ENCODE measurements at regions not wholly inside any gene's neighbourhood (a gene's known extent, or its start where the extent isn't known, plus 50 kb on each side); places are given as distances from the start of the nearest gene placed in this dataset.

DNA sequence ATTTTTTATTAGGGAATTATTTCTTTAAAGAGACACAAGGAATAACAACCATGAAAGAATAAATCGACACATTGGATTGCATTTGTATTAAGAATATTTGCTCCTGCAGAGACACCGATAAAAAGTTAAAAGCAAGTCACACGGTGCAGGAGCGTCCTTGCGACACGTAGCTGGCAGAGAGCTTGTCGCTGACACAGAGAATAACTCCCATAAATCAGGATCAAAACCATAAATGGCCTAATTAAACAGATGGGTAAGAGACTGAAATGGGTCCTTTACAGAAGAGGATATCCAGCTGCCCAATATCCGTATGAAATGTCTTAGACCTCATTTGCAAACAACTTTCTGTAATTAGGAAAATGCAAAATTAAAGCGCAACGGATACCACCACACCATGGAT is 126.1 kb upstream of the SNTG2 start:
- no peak for DNase-seq

DNA sequence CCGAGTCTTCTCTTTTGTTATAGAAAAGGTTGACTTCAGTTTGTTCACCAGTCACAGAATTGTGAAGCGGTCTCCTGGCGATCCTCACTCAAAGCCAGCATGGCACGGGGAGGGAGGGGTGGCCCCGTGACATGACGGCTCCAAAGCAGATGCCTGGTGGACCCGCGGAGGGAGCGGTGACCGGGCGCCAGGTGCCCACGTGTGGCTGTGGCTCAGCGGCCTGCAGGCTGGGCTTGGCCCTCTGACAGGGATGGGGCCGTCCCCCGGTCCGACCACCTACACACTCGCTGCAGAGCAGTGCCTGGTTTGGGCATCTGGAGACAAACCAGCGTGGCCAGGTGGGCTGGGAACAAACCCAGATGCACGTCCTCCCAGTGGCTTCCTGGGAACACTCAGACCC is 129.1 kb upstream of the SNTG2 start:
- DNase-seq: no peak

DNA sequence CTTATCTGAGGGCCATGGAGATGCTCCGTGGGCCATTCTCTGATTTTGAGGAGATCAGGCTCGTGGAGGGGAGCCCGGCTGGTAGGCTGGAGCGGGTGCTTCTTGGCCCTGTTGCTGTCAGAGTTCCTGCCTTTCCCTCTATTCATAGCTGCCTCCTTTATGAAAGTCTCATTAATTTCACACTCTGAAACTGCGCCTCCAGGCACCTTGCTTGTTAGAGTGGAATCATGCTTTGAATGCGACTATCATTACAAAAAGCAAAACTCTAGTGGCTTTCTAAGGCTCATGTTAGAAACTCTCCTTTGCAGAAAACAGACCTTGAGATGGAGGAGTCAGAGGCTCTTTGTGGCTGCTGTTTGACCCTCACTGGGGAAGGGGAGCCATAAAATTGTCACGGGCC is 131.0 kb upstream of the SNTG2 start:
- no peak for DNase-seq

DNA sequence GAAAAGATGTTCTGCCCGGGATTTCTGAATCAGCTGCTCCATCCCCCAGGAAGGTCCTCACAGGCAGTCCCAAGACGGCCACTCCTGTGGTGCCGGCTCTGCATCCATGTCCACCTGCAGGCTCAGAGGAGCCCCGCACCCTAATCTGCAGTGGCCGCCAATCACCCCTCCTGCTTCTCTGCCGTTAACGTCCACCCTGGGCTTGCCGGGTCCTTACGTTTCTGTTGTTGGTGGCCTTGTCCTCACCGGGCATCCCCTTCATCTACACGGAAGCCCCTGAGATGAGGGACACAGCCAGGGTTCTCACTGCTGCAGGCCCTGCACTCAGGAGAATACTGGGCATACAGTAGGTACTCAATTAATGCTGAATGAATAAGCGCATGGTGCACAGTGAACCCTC is 131.5 kb upstream of the SNTG2 start:
- DNase-seq: no peak

DNA sequence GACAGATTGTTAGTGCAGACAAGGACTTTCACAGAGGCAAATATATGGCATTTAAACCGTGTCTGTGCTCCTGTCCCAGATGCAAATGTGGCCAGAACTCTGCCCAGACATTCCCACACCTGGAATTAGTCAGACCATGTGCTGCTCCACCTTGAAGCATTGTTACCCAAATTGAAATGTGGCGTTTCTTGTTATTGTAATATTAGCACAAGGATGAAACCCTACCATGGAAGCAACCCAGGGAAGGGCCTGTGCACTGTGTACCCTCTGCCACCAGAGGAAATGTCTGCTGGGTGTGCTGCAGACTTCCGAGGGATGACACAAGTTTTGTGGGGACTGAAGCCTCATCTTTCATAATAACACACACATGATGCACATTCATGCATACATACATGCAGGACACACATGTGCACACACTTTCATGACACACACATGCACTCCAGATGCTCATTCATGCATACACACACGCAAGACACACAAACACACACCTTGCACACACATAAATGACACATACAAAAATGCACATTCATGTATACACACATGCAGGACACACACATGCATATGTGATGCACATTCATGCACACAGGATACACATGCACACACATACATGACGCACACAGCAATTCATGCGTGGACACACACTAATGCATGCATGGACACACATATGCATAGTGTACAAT is 133.2 kb upstream of the SNTG2 start:
- DNase-seq: no peak

DNA sequence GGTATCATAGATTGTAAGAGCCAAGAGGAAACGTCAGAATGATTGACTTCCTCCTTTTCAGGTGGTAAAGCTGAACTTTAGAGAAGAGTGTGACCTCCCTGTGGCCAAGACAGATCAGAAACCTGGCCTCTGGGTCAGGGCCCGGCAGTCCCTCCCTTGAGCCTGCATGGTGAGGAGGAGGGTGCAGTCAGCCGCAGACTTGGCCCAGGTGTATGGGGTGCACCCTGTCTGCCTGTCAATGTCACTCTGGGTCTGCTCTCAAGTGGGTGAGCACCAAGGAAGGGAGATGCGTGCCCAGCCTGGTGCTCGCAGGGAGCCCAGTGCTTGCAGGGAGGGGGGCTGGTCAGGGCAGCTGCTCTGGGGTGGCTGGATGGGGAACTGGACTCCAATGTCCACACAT is 134.4 kb upstream of the SNTG2 start:
- no peak for DNase-seq

DNA sequence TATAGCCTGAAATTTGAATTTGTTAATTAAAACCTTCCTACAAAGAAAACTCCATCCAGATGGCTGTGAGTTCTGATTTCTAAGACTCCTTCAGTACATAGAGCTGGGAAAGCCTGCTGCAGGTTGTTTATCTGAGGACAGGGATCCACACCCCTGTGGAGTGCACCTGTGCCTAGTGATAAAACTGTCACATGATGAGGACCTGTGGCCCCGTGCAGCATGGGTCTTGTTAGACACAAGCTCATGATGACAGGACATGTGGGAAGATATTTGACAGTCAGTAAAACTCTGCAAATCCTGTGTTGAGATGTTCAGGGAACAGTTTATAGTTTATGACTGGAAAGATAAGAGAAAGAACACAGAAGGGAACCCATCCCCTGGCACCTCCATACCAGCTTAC is 133.2 kb upstream of the TMEM18 start:
- no peak for DNase-seq

DNA sequence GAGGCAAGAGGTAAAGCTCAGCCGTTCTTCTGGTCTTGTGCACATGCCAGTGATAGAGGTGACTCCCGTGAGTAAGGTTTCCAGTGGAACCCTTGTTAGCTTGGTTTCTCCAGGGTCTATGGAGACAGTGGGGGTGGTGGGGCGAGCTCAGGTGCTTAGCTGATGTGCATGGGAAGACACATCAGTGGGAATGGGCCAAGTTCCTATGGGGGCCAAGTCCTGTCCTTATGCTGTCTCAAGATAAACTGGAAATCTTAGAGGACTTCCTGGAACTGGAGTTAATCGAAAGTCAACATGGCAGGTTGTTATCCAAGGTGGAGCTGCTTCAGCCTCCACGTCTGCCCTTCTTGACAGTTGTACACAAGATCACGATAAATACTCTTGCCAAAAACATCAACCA is 130.1 kb upstream of the TMEM18 start:
- no peak for DNase-seq

DNA sequence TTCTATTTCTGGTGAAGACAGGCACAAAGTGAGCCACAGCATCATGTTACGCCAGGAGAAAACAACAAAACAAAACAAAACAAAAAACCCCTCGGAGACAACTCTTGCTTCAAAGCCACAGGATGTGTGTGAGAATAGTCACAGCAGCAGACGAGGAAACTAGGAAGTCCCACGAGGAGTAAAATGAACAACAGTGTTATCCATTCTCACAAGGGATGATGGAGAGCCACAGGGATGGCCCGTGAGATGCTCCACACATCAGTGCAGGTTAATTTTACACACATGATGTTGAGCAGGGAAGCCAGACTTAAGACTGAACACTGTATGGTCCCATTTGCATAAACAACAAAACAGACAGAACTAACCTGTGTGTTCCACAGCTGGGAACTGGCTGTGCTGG is 128.5 kb upstream of the TMEM18 start:
- no peak for DNase-seq

DNA sequence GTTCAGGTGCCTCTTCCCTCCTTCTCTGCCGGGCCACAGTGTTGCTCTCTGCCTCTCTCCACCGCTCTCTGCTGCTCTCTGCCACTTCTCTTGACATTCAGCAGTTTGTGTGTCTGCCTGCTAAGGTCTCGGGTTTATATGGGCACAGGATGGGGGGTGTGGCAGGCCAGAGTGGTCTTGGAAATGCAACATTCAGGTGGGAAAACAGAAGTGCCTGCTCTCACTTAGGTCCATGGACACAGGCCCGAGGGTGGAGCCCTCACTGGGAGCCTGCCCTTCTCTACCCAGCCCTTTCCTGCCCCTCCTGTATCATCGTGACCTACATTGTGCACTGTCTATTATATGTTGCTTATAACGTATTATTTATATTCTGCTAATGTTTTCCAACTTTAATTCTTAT is 120.8 kb upstream of the TMEM18 start:
- DNase-seq: no peak

DNA sequence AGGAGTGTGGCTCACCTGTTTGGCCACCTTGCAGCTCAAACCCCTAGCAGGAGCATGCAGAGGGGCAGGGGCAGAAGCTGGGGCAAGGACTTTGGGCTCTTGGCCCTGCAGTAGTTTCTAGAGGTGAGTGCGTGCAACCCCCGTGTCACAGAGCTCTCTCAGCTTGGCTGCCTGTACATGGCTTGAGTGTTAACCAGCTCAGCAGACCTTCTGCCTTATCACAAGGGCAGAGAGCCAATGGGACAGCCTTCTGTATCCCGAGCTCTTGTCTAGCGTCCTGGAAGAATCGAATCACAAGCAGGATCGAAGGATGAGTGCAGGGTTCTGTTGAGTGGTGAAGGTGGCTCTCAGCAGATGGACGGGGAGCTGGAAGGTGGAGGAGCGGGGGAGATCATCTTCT is 120.3 kb upstream of the TMEM18 start:
- DNase-seq: no peak

DNA sequence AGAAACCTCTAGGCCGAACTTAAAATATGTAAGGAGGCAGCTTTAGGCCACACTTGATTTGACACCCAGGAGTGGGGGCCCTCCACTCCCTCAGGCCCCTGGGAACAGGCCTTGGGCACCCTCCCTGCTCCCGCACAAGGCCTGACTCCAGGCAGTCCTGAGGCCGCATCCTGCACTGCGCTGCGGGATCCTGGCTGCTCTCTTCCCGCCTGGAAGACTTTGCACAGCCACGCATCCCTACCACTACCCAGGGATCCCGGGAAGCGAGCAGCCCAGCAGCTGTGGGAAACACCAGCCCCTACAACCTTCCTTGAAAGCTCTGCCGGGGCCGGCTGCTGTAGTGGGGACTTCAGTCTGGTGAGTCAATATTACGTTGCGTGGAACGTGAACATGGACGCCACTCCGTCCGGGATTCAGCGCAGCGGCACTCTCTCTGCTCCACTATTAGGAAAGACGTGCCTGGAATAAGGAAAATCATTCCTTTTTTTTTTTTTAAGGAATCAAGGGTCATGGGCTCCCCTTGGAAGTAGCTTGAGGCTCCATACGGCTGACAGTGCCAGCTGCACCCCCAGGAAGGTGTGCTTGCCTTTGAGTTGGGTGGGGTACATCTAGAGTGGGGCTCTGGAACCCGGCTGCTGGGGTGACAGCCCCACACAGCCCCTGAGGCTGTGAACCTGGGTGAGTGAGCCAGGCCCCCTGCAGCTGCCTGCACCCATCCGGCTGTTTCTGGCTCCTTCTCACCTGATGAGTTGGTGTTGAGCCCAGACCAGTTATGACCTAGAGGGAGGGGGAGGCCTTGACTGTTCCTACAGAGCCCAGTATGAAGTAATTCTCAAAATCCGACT is 119.2 kb upstream of the TMEM18 start:
- DNase-seq: no peak

DNA sequence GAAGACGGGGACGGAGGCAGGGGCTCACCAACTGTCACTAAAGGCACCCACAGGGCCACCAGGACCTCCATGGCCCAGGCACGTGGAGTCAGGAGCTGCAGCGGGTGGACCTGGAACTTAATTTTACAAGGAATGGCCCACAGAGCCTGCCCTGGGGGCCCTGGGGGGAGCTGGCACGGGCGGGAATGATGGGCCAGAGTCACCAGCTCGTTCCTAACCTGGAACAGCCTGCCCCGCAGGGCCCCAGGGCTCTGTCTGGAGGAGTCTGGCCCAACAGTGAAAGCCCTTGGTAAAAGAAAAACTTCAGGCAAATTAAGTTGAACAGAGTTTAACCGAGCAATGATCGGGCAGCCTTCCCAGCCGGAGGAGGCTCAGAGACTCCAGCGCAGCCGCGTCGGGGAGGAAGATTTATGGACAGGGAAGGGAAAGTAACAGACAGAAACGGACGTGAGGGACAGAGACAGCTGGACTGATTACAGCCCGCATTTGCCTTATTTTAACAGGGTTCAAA is 118.4 kb upstream of the TMEM18 start:
- DNase-seq: no peak

DNA sequence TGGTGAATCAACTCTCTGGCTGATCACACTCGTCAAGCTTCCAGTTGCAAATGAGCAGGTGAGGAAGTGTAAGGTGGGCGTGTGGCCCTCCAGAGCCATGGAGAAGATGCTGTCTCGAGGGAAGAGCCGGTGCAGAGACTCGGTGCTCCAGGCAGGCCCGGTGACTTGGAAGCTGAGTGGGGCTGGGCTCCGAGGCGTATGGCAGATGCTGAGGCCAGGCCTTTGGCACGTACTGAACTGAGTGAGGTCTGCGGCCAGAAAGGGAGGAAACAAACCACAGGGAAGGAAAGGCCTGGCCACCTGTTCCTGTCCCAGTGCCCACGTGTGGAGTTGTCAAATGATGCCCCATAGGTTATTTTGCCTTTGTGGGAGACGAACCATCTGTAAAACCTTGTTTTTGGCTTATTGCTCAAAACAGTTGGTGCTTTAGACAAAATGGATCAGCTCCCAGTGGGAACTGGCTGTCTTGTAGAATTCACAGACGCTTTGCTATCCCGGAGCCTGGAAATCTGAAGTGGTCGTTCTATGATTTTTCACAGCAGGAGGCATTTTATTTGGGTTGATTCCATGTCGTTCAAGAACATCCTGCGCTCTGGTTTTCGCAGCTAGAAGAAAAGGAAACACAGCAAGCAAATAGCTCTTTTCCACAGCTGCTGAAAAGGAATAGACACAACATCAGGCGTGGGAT is 117.5 kb upstream of the TMEM18 start:
- DNase-seq: no peak

DNA sequence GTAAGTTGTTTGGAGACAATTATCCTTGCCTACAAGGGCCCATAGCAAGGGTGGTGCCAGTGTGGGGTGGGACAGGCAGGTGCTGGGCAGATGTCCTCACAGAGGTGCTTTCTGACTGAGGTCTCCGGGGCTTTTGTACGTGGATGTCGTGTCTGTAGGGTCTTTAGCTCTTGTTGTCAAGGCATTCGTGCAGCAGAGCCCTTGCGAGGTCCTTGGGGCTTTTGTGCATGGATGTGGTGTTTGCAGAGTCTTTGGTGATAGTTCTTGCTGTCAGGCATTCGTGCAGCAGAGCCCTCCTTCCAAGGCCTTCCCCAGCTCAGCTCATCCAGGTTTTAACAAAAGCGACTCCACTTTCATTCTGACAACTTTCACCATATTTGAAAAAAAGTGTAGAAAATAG is 116.0 kb upstream of the TMEM18 start:
- no peak for DNase-seq

DNA sequence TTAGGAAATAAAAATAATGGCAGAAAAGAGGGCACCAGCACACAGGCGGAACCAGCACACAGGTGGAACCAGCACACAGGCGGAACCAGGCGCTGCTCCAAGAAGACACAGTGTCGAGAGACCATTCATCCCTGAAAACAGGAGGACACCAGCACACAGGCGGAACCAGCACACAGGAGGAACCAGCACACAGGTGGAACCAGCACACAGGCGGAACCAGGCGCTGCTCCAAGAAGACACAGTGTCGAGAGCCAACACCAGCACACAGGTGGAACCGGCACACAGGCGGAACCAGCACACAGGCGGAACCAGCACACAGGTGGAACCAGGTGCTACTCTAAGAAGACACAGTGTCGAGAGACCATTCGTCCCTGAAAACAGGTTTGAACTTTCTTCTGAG is 115.5 kb upstream of the TMEM18 start:
- no peak for DNase-seq

DNA sequence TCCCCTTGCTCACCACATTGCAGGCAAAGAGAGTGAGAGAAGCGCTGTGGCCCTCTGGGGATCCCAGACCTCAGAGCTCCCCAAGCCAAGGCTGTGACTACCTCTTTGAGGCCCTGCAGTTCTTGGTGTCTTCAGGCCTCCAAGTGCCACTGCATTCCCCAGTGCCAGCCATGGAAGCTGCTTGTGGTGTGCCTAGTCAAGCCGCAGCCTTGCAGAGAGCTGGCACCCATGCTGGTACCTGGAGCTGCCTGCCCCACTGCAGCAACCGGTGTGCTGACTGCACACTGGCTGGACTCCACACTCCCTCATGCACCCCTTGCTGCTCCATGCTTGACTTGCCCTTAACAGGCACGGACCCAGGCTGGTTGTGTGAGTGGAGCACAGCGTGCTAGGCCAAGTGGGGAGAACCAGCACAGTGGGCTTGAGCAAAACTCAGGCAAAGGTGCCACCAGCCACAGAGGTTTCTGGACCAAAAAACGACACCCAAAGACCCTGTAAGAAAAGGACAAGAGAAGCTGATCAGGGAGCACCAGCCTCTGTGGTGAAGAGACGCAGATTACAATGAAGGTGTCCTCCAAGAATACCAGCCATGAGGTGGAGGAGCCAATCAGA is 113.5 kb upstream of the TMEM18 start:
- no peak for DNase-seq

DNA sequence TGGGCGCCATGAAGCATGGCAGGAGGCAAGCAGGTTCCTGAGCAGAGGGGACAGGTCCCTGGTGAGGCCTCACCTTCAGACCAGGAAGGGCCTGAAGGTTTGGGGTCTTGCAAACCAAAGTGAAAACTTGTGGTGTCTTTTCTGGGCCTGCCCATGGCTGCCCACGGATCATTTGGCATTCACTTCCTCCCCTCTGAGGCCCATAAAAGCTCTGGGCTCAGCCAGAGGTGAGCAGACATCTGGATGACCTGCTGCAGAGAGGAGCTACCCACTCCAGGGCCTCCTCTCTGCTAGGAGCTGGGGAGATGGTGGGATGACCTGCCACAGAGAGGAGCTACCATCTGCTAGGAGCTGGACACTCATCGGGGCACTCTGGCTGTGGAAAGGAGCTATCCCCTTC is 112.9 kb upstream of the TMEM18 start:
- no peak for DNase-seq

DNA sequence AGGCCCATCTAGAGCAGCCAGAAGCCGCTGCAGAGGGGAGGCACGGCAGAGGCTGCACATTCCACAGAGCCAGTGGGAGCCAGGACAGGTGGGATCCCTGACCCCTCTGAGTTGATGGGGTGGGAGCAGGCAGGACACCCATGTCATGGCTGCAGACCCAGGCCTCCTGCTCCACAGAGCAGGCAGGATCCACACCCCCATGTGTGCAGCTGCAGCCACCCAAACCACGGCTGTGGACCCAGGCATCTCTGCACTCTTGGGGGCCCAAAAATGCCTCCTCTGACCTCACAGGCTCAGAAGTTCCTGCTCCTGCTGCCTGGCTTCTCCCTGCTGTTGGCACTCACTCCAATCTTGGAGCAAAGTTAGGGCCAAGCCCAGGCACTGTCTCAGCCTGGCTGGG is 112.3 kb upstream of the TMEM18 start:
- DNase-seq: no peak

DNA sequence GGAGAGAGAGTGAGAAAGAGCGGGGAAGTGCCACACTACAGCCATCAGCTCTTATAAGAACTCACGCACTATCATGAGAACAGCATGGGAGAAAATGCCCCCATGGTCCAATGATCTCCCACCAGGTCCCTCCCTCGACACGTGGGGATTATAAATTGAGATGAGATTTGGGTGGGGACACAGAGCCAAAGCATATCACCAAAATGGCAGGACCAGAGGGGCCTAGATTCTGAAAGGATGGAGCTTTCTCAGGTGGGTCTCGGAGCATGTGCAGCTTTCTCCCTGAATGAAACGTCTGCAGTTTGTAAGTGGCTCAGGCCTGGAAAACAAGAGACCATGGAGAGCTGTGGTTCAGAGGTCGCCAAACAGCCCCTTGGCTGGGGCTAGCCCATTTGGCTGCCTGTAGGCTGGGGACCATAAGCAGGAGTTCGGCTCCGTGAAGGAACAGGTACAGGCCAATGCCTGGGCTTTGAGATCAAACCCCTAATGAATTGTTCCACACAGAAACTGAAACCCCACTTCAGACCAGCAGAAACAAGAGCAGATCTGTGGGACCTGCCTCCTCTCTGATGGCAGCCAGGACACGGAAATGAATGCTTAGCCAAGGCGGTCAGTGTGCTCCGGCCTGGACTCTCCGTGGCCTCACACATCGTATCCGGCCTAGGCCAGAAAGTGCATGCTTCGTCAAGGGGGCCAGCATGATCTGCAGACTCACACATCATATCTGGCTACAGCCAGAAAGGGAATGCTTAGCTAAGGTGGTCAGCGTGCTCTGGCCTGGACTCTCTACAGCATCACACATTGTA is 111.2 kb upstream of the TMEM18 start:
- DNase-seq: no peak

DNA sequence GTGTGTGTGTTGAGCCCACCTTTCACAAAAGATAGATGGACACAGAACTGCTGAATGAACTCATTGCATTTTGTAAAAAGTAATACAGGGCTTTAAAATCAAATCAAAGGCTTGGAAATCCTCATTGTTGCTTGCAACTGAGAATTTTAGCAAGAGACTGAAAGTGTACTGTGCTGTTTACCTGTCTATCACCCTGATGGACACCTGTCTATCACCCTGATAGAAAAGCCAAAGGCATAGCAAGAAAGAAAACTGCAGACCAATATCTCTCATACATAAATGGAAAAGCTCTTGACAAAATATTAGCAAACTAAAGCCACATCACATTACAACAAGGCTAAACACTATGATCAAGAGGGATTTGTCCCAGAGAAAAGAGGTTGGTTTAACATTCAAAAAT is 107.5 kb upstream of the TMEM18 start:
- DNase-seq: no peak

DNA sequence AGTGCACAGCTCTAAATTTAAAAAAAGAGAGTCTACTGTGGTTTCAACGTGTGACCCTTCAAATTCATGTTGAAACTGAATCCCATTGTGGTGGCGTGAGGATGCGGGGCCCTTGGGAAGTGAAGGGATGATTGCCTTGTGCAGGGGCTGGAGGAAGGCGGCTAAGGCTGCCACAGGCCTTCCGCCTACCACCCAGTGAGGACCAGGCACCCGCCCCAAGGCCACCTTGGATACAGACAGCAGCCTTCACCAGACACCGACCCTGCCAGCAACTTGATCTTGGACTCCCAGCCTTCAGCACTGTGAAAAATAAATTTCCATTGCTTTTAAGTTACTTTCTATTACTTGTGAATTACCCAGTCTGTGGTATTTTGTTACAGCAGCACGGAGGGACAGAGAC is 103.4 kb upstream of the TMEM18 start:
- DNase-seq: no peak

DNA sequence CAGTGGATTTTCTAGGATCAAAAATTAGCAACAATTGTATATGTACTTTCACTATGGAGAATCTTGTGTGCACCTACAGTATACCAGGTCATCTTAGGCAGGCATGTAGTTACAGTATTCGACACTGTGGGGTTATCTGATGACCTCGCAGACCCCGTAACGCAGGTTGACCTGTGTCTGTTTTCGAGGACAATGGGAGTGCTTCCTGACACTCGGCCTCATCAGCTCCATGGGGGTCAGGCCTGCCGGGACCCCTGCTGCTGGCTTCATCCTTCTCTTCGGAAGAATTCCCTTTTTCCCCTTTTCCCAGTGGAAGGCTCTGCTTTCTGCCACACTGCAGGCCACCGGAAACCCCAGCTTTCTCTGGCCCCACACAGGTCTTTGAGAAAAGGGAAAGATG is 102.8 kb upstream of the TMEM18 start:
- DNase-seq: no peak
